HG02610 (cell line): ENCODE measurements at regions not wholly inside any gene's neighbourhood (a gene's known extent, or its start where the extent isn't known, plus 50 kb on each side); places are given as distances from the start of the nearest gene placed in this dataset.
A peak's percentile ranks its signal among the peaks of the same experiment; 100 is the strongest.
"Not testable (repeated sequence)": the region's sequence is repeated elsewhere in the genome, so short reads cannot be mapped to it uniquely, and the experiment has no call there.

ENCODE experiments used
- ATAC-seq: cut with Tn5 transposase; IDR thresholded peaks from one replicate; pipeline ENCODE4 v1.9.1; 2021; ENCODE audit warnings: mild to moderate bottlenecking, moderate library complexity; ENCODE audit not compliant: unreplicated experiment

GRCh38 chr6:91055959-91056358 is 469.1 kb upstream of the MAP3K7 start:
- ATAC-seq: no peak

GRCh38 chr6:91052473-91053450 is 465.9 kb upstream of the MAP3K7 start:
- not testable (repeated sequence) for ATAC-seq

GRCh38 chr6:91045161-91045560 is 458.3 kb upstream of the MAP3K7 start:
- no peak for ATAC-seq

GRCh38 chr6:91043751-91044150 is 456.9 kb upstream of the MAP3K7 start:
- ATAC-seq: no peak

- no peak for ATAC-seq
Measured at GRCh38 chr6:91042656-91043055, 455.8 kb upstream of the MAP3K7 start.

- no peak for ATAC-seq
Measured at GRCh38 chr6:91033964-91034363, 447.1 kb upstream of the MAP3K7 start.

GRCh38 chr6:91031581-91031980 is 444.7 kb upstream of the MAP3K7 start:
- no peak for ATAC-seq

- no peak for ATAC-seq
Measured at GRCh38 chr6:91029211-91029610, 442.3 kb upstream of the MAP3K7 start.

- ATAC-seq: no peak
Measured at GRCh38 chr6:91023529-91023928, 436.7 kb upstream of the MAP3K7 start.

- ATAC-seq: peak; percentile 93
Measured at GRCh38 chr6:91020744-91021143, 433.9 kb upstream of the MAP3K7 start.

GRCh38 chr6:91018586-91018985 is 431.7 kb upstream of the MAP3K7 start:
- no peak for ATAC-seq

- ATAC-seq: no peak
Measured at GRCh38 chr6:91013511-91013910, 426.6 kb upstream of the MAP3K7 start.

- ATAC-seq: no peak
Measured at GRCh38 chr6:90997076-90997475, 410.2 kb upstream of the MAP3K7 start.

- no peak for ATAC-seq
Measured at GRCh38 chr6:90993770-90994169, 406.9 kb upstream of the MAP3K7 start.

GRCh38 chr6:90989763-90990162 is 402.9 kb upstream of the MAP3K7 start:
- no peak for ATAC-seq

- no peak for ATAC-seq
Measured at GRCh38 chr6:90984066-90984465, 397.2 kb upstream of the MAP3K7 start.

GRCh38 chr6:90983462-90983861 is 396.6 kb upstream of the MAP3K7 start:
- no peak for ATAC-seq

GRCh38 chr6:90982581-90982980 is 395.7 kb upstream of the MAP3K7 start:
- ATAC-seq: no peak

GRCh38 chr6:90982051-90982450 is 395.2 kb upstream of the MAP3K7 start:
- no peak for ATAC-seq

GRCh38 chr6:90978046-90978445 is 391.2 kb upstream of the MAP3K7 start:
- peak; percentile 60 for ATAC-seq

- no peak for ATAC-seq
Measured at GRCh38 chr6:90977513-90977912, 390.6 kb upstream of the MAP3K7 start.

GRCh38 chr6:90976341-90976740 is 389.5 kb upstream of the MAP3K7 start:
- no peak for ATAC-seq

GRCh38 chr6:90975741-90976140 is 388.9 kb upstream of the MAP3K7 start:
- no peak for ATAC-seq
